Ovary (tissue), 7 donors: ENCODE measurements at regions not wholly inside any gene's neighbourhood (a gene's known extent, or its start where the extent isn't known, plus 50 kb on each side); places are given as distances from the start of the nearest gene placed in this dataset.

Experiments used
- DNase-seq, 5 donors: peaks; one replicate each; pipeline ENCODE4 v3.0.0-alpha.2; 2019 to 2020
- H3K27ac ChIP-seq, 2 donors: fragments of 200-600 bp; one replicate each; pipeline versions ENCODE4 v1.5.1 to v1.8.0; 2019 to 2022
- H3K27me3 ChIP-seq: fragments of 200-600 bp; one replicate; pipeline ENCODE4 v1.8.0; 2022
- H3K36me3 ChIP-seq: fragments of 200-600 bp; sonication (generic); one replicate; pipeline ENCODE4 v1.5.1; 2019
- H3K4me1 ChIP-seq: one replicate; pipeline ENCODE4 v1.8.1; 2013; ENCODE audit warnings: mild to moderate bottlenecking, moderate library complexity; ENCODE audit not compliant: insufficient read depth
- H3K4me3 ChIP-seq: fragments of 200-600 bp; sonication (generic); one replicate; pipeline ENCODE4 v1.5.1; 2017
- H3K9me3 ChIP-seq, 2 donors: fragments of 200-600 bp in 1 of 2; sonication (generic) in 1 of 2; one replicate each; pipeline versions ENCODE4 v1.5.1 to v1.8.1; 2013 to 2019; ENCODE audit warnings: mild to moderate bottlenecking in 1 of 2, moderate library complexity in 1 of 2
- CTCF ChIP-seq, 3 donors: fragments of 450-650 bp in 2 of 3; fragments of 200-600 bp in 1 of 3; IDR thresholded peaks; one replicate each; pipeline versions ENCODE4 v1.5.1 to v1.8.0; 2016 to 2022; ENCODE audit warnings: antibody characterized with exemption in 3 of 3, mild to moderate bottlenecking in 1 of 3
- EP300 ChIP-seq: sonication (generic); formaldehyde crosslinking; IDR thresholded peaks from one replicate; pipeline ENCODE4 v1.6.1; 2017; ENCODE audit warnings: antibody characterized with exemption
- POLR2A ChIP-seq: fragments of 450-650 bp; IDR thresholded peaks from one replicate; pipeline ENCODE4 v1.6.1; 2017; ENCODE audit warnings: antibody characterized with exemption, mild to moderate bottlenecking, moderate library complexity
- WGBS, 3 donors: extraction: QIAGEN DNeasy Blood & Tissue Kit in 1 of 3; methylation state at CpG; one replicate each; pipeline versions ENCODE4 v1.1.5 to v1.1.7; 2013 to 2017; 5-methylcytosine and 5-hydroxymethylcytosine counted together
- intact Hi-C, 4 donors: fragments of 100-400 bp; cut with DNase I; formaldehyde crosslinking; loops; one replicate each; pipeline versions ENCODE4 v1.11.0 to v1.15.1; 2022 to 2023
- donor health status: DM: no; HTN: no; CAD: no; lungs with moderate emphysema.
- donor health status: DM: no; HTN: no; CAD: no.
- donor health status: Bipolar disorder and iron deficiency.
- donor health status: DM: no; HTN: no; CAD: no.
- donor health status: DM: yes; HTN: yes; CAD: no.

GRCh38 chr16:26441178-26441577 is 625.5 kb upstream of the C16orf82 start:
- Histone ChIP-seq H3K36me3 (no peaks in the 10 kb centered on the region), H3K27ac (no peak overlapping the region), H3K4me1 (no peaks in the 10 kb centered on the region), H3K4me3 (no peak overlapping the region), H3K27me3 (no peaks in the 10 kb centered on the region), H3K9me3 (no peaks in the 10 kb centered on the region)
- no peak for DNase-seq
- whole genome bisulfite sequencing, 3 donors: 48 to 51% (median 50%) methylated on average over 3 of the region's 3 CpGs
- no peak for TF ChIP-seq POLR2A
- no peak for TF ChIP-seq EP300
- no peak for TF ChIP-seq CTCF (IDR thresholded peaks at IDR 0.05)
- intact Hi-C loops: no loop called here

- Histone ChIP-seq H3K4me3 (no peak overlapping the region), H3K27me3 (no peaks in the 10 kb centered on the region), H3K4me1 (no peaks in the 10 kb centered on the region), H3K9me3 (no peaks in the 10 kb centered on the region), H3K27ac (no peak overlapping the region), H3K36me3 (no peaks in the 10 kb centered on the region)
- TF ChIP-seq POLR2A (no peak), EP300 (no peak), CTCF (IDR thresholded peaks at IDR 0.05) (no peak)
- DNase-seq: no peak
- intact Hi-C loops: no loop called here
- WGBS, 3 donors: 62 to 73% (median 66%) methylated on average over 2 of the region's 2 CpGs
Observed at GRCh38 chr16:26442321-26442720, 624.4 kb upstream of the C16orf82 start.

DNA sequence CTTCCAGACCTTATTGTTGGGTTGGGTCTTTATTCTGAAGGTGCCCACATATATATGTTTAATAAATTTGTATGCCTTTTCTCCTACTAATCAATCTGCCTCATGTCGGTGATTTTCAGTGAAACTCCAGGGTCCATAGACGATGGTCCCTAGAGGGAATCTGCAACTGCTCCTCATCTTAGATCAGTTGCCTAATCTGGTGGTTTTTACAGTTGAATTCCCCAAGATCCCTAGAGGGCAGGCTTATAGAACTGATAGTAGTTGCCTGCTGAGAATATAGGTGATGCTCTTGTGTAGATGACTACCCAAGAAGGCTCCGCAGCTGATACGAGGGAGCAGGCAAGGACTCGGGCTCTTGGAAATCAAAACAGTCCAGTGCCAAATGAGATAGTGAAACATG is 619.2 kb upstream of the C16orf82 start:
- intact Hi-C loops: no loop called here
- Histone ChIP-seq H3K27me3 (no peaks in the 10 kb centered on the region), H3K27ac (no peak overlapping the region), H3K4me1 (no peaks in the 10 kb centered on the region), H3K36me3 (no peaks in the 10 kb centered on the region), H3K4me3 (no peak overlapping the region), H3K9me3 (no peaks in the 10 kb centered on the region)
- DNase-seq: no peak
- TF ChIP-seq POLR2A (no peak), EP300 (no peak)
- WGBS, 3 donors: 78 to 92% (median 89%) methylated on average over 5 of the region's 5 CpGs

DNA sequence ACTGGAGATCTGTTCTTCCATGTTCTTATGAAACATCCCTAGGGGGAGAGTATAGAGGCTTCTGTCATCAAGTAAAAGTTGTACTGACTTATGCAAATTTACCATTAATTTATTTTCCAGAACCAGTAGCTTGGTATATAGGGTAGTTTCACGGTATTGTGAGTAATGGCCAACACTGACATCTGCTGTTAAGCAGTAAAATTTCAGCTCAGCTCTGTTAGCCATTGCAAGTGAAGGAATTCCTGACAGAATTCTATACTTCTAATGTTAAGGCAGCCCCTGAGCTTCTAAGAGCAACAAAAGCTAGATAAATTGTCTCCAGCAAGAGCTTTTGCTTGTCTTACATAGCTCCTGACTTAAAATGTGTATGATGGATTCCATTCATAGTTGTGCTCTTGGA is 613.5 kb upstream of the C16orf82 start:
- no peaks in the 10 kb centered on the region for H3K4me1 ChIP-seq
- intact Hi-C loops: no loop called here
- no peak overlapping the region for H3K27ac ChIP-seq
- 14 to 32% (median 32%) methylated on average over 1 of the region's 1 CpG for WGBS, 3 donors
- peaks cover 0 to 4% of the 10 kb centered on the region in 2 donors for H3K9me3 ChIP-seq
- no peaks in the 10 kb centered on the region for H3K27me3 ChIP-seq
- H3K4me3 ChIP-seq: no peak overlapping the region
- TF ChIP-seq CTCF (IDR thresholded peaks at IDR 0.05): no peak
- no peak for TF ChIP-seq POLR2A
- TF ChIP-seq EP300: no peak
- DNase-seq: no peak
- H3K36me3 ChIP-seq: no peaks in the 10 kb centered on the region

DNA sequence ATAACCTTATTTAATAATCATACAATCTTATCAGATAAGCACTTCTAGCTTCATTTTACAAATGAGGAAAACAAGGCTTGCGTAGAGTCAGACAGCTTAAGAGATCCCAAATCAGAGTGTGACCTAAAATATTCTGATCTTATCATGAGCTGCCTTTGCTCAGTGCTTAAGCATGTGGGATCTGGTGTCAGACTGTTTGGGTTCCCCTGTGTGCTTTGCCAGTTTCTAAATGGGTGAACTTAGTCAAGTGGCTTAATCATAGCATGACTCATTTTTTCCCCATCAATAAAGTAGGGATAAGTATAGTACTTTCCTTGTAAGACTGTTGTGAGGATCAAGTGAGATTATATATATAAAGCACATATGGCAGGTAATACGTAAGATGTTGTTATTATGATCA is 612.6 kb upstream of the C16orf82 start:
- Histone ChIP-seq H3K36me3 (no peaks in the 10 kb centered on the region), H3K9me3 (peaks cover 0 to 4% of the 10 kb centered on the region in 2 donors), H3K4me1 (no peaks in the 10 kb centered on the region), H3K27ac (no peak overlapping the region), H3K27me3 (no peaks in the 10 kb centered on the region), H3K4me3 (no peak overlapping the region)
- 80 to 87% (median 81%) methylated on average over 2 of the region's 2 CpGs for WGBS, 3 donors
- DNase-seq: no peak
- TF ChIP-seq CTCF (IDR thresholded peaks at IDR 0.05) (no peak), POLR2A (no peak), EP300 (no peak)
- intact Hi-C loops: no loop called here
